Panc1 (cell line): ENCODE measurements at regions not wholly inside any gene's neighbourhood (a gene's known extent, or its start where the extent isn't known, plus 50 kb on each side); places are given as distances from the start of the nearest gene placed in this dataset.

Experiments
- ATAC-seq: fragments of 200-7000 bp; cut with Tn5 transposase; 2 replicates; pipeline ENCODE4 v1.9.1; 2020; ENCODE audit warnings: mild to moderate bottlenecking, moderate library complexity
- BruUV-seq: library from RNA; stranded (reverse); fragments of 400-500 nt; replicated peaks from 2 replicates; lab custom pipeline; 2021; lab: Mats Ljungman, UMichigan
- CTCF ChIA-PET: fragments of 300-600 bp; sonication (Branson Sonifier 250); formaldehyde crosslinking; loops from one replicate; lab custom pipeline; 2022; ENCODE audit warnings: antibody characterized with exemption; lab: Charles Lee
- POLR2A ChIA-PET: fragments of 300-600 bp; sonication (Branson Sonifier 250); formaldehyde crosslinking; loops from one replicate; lab custom pipeline; 2022; ENCODE audit warnings: antibody characterized with exemption; lab: Charles Lee
- DNase-seq: peaks from one replicate; pipeline ENCODE4 v3.0.0-alpha.2; 2010; ENCODE audit warnings: low read depth, low spot score
- H3K27ac ChIP-seq: 2 replicates; pipeline ENCODE4 v1.5.1; 2011; ENCODE audit warnings: mild to moderate bottlenecking, low read length, inconsistent platforms
- H3K27me3 ChIP-seq: fragments of 200-500 bp; sonication (Bioruptor generic); 2 replicates; pipeline ENCODE4 v1.6.0; 2014; ENCODE audit warnings: low read length, inconsistent platforms; ENCODE audit not compliant: control insufficient read depth, insufficient read depth
- H3K36me3 ChIP-seq: fragments of 200-500 bp; sonication (Bioruptor generic); 2 replicates; pipeline ENCODE4 v1.5.1; 2014; ENCODE audit warnings: inconsistent platforms, mild to moderate bottlenecking, low read length, moderate library complexity; ENCODE audit not compliant: control insufficient read depth, insufficient read depth
- H3K4me1 ChIP-seq: 2 replicates; pipeline ENCODE4 v1.5.1; 2011; ENCODE audit warnings: inconsistent platforms, mild to moderate bottlenecking, low read length, moderate library complexity; ENCODE audit not compliant: control insufficient read depth, insufficient read depth
- H3K4me3 ChIP-seq, 2 experiments: 2 replicates each; pipeline ENCODE4 v1.5.1; 2011 to 2012; ENCODE audit warnings: low read depth in 2 of 2, low read length in 2 of 2, mild to moderate bottlenecking in 2 of 2, inconsistent platforms in 1 of 2, moderate library complexity in 1 of 2
- H3K9me3 ChIP-seq: fragments of 200-500 bp; sonication (Bioruptor generic); 2 replicates; pipeline ENCODE4 v1.5.1; 2014; ENCODE audit warnings: low read depth, mild to moderate bottlenecking, inconsistent platforms, low read length, moderate library complexity; ENCODE audit not compliant: control insufficient read depth, insufficient read depth
- POLR2AphosphoS5 ChIP-seq: IDR thresholded peaks from 2 replicates; pipeline ENCODE4 v1.6.1; 2012; ENCODE audit warnings: mild to moderate bottlenecking, low read depth, low read length, moderate library complexity
- REST ChIP-seq, 2 experiments: IDR thresholded peaks; 2 replicates each; pipeline ENCODE4 v1.6.1; 2011 to 2012; ENCODE audit warnings: low read depth in 2 of 2, control low read depth in 1 of 2, low read length in 1 of 2, mild to moderate bottlenecking in 1 of 2, moderate library complexity in 1 of 2; ENCODE audit not compliant: insufficient read depth in 1 of 2
- SIN3A ChIP-seq: IDR thresholded peaks from 2 replicates; pipeline ENCODE4 v1.6.1; 2012; ENCODE audit warnings: low read depth, mild to moderate bottlenecking, low read length, moderate library complexity, borderline replicate concordance; ENCODE audit not compliant: insufficient read depth
- TCF7L2 ChIP-seq: IDR thresholded peaks from 2 replicates; pipeline ENCODE4 v1.6.1; 2011; ENCODE audit warnings: mild to moderate bottlenecking, low read depth, low read length, inconsistent platforms
- in situ Hi-C: cut with HindIII; loops from 2 replicates; pipeline ENCODE4 v1.10.0; 2016; ENCODE audit warnings: low sequenced_read_pairs, low pct_unique_long_range_greater_than_20kb
- intact Hi-C: fragments of 100-400 bp; cut with micrococcal nuclease; formaldehyde crosslinking; loops from one replicate; pipeline ENCODE4 v1.10.0; 2022; ENCODE audit not compliant: unreplicated experiment
- TF ChIP-seq, protein P1 (sequence below): fragments of 450-650 bp; IDR thresholded peaks from 2 replicates; pipeline ENCODE4 v1.5.1; 2017; ENCODE audit warnings: mild to moderate bottlenecking

DNA sequence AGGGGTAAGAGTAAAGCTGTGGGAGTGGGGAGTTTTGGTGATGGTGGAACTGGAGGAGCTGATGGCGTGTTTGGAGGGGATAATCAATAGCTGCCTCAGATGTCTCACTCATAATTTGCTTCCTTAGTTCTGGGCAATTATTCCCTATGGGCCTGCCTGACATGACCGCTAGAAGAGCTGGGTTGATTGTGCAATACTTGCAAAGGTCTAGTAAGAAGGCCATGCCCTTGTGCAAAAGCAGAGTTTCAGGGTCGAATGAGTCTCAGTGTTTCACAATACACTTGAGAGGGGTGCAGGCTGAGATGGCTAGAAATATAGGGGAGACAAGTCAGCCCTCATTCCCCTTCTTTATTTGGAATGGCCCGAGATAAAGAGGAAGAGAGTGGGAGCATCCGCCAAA lies 858.4 kb upstream of the POU3F4 start:
- no peak for ATAC-seq
- no peaks in the 10 kb centered on the region for H3K27me3 ChIP-seq
- in situ Hi-C loops: no loop called here
- TF ChIP-seq REST (IDR thresholded peaks at IDR 0.05; ENCODE audit: insufficient read depth in 1 of 2, low read depth in 2 of 2, low read length in 1 of 2) (no peak), TCF7L2 (no peak), POLR2AphosphoS5 (no peak), SIN3A (no peak)
- TF ChIP-seq, protein P1, sequence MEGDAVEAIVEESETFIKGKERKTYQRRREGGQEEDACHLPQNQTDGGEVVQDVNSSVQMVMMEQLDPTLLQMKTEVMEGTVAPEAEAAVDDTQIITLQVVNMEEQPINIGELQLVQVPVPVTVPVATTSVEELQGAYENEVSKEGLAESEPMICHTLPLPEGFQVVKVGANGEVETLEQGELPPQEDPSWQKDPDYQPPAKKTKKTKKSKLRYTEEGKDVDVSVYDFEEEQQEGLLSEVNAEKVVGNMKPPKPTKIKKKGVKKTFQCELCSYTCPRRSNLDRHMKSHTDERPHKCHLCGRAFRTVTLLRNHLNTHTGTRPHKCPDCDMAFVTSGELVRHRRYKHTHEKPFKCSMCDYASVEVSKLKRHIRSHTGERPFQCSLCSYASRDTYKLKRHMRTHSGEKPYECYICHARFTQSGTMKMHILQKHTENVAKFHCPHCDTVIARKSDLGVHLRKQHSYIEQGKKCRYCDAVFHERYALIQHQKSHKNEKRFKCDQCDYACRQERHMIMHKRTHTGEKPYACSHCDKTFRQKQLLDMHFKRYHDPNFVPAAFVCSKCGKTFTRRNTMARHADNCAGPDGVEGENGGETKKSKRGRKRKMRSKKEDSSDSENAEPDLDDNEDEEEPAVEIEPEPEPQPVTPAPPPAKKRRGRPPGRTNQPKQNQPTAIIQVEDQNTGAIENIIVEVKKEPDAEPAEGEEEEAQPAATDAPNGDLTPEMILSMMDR: no peak
- no peaks in the 10 kb centered on the region for H3K4me1 ChIP-seq
- CTCF ChIA-PET: no interaction called here
- H3K36me3 ChIP-seq: no peaks in the 10 kb centered on the region
- H3K9me3 ChIP-seq: no peaks in the 10 kb centered on the region
- BruUV-seq: no TSS peak
- DNase-seq: no peak
- H3K4me3 ChIP-seq: no peak overlapping the region
- no peak overlapping the region for H3K27ac ChIP-seq
- POLR2A ChIA-PET: no interaction called here
- intact Hi-C loops: no loop called here

- no TSS peak for BruUV-seq
Measured at GRCh38 chrX:82658492-82658891, 849.6 kb upstream of the POU3F4 start.

More at GRCh38 chrX:82658492-82658891, 849.6 kb upstream of the POU3F4 start:
- TF ChIP-seq TCF7L2 (no peak), SIN3A (no peak), REST (IDR thresholded peaks at IDR 0.05; ENCODE audit: insufficient read depth in 1 of 2, low read depth in 2 of 2, low read length in 1 of 2) (no peak)
- TF ChIP-seq, protein P1: no peak
- ChIA-PET POLR2A (no interaction called here), CTCF (no interaction called here)
- in situ Hi-C loops (no loop called here), intact Hi-C loops (no loop called here)
- Histone ChIP-seq H3K27ac (no peak overlapping the region), H3K36me3 (no peaks in the 10 kb centered on the region), H3K9me3 (no peaks in the 10 kb centered on the region), H3K27me3 (no peaks in the 10 kb centered on the region), H3K4me3 (no peak overlapping the region), H3K4me1 (no peaks in the 10 kb centered on the region)
- DNase-seq: no peak
- ATAC-seq: no peak
